Neuronal stem cell (in vitro differentiated cells): ENCODE measurements at regions not wholly inside any gene's neighbourhood (a gene's known extent, or its start where the extent isn't known, plus 50 kb on each side); places are given as distances from the start of the nearest gene placed in this dataset.

Source experiments
- DNase-seq: peaks from one replicate; pipeline ENCODE4 v3.0.0-alpha.2; 2013; ENCODE audit warnings: low spot score
- H2AFZ ChIP-seq: one replicate; pipeline ENCODE4 v1.6.1; 2013; ENCODE audit warnings: mild to moderate bottlenecking, low read length, inconsistent platforms
- H2AK5ac ChIP-seq: 2 replicates; pipeline ENCODE4 v1.6.1; 2013; ENCODE audit warnings: low read depth, mild to moderate bottlenecking, inconsistent platforms, low read length, moderate library complexity, mixed read lengths
- H2BK120ac ChIP-seq: 2 replicates; pipeline ENCODE4 v1.6.1; 2013; ENCODE audit warnings: low read depth, mild to moderate bottlenecking, inconsistent platforms, low read length, moderate library complexity, mixed read lengths
- H2BK12ac ChIP-seq: one replicate; pipeline ENCODE4 v1.6.1; 2013; ENCODE audit warnings: low read length, inconsistent platforms
- H2BK15ac ChIP-seq: 2 replicates; pipeline ENCODE4 v1.6.1; 2013; ENCODE audit warnings: mild to moderate bottlenecking, low read length, inconsistent platforms, mixed read lengths
- H2BK5ac ChIP-seq: one replicate; pipeline ENCODE4 v1.6.1; 2013; ENCODE audit warnings: inconsistent platforms, mild to moderate bottlenecking, low read length, moderate library complexity
- H3K14ac ChIP-seq: one replicate; pipeline ENCODE4 v1.6.1; 2013; ENCODE audit warnings: low read length, inconsistent platforms
- H3K18ac ChIP-seq: 2 replicates; pipeline ENCODE4 v1.6.1; 2013; ENCODE audit warnings: low read length, inconsistent platforms
- H3K23ac ChIP-seq: 2 replicates; pipeline ENCODE4 v1.6.1; 2013; ENCODE audit warnings: low read depth, mild to moderate bottlenecking, mixed read lengths, low read length, inconsistent platforms; ENCODE audit not compliant: poor library complexity
- H3K27ac ChIP-seq: replicated peaks from 3 replicates; pipeline ENCODE4 v1.5.1; 2013; ENCODE audit warnings: low read length, inconsistent platforms
- H3K27me3 ChIP-seq, 3 experiments: 2 replicates each; pipeline ENCODE4 v1.6.1; 2013; ENCODE audit warnings: low read length in 3 of 3, mild to moderate bottlenecking in 2 of 3, inconsistent platforms in 1 of 3, low read depth in 1 of 3, mixed read lengths in 1 of 3, moderate library complexity in 1 of 3; ENCODE audit not compliant: control insufficient read depth in 3 of 3, insufficient read depth in 3 of 3
- H3K36me3 ChIP-seq, 2 donors: replicated peaks in 1 of 2; 2 replicates each; pipeline ENCODE4 v1.6.1; 2013; ENCODE audit warnings: low read length in 2 of 2; ENCODE audit not compliant: control insufficient read depth in 2 of 2, insufficient read depth in 2 of 2
- H3K4ac ChIP-seq: 2 replicates; pipeline ENCODE4 v1.6.1; 2013; ENCODE audit warnings: inconsistent platforms, mild to moderate bottlenecking, low read length, moderate library complexity
- H3K4me1 ChIP-seq, 2 donors: 1 replicate in 1 of 2; 2 replicates in 1 of 2; pipeline ENCODE4 v1.6.1; 2013; ENCODE audit warnings: low read length in 2 of 2, low read depth in 1 of 2; ENCODE audit not compliant: control insufficient read depth in 2 of 2, insufficient read depth in 1 of 2
- H3K4me2 ChIP-seq: one replicate; pipeline ENCODE4 v1.6.1; 2013; ENCODE audit warnings: mild to moderate bottlenecking, low read length, inconsistent platforms; ENCODE audit not compliant: insufficient read depth, poor library complexity, severe bottlenecking
- H3K4me3 ChIP-seq, 2 donors: 2 replicates each; pipeline ENCODE4 v1.5.1; 2013; ENCODE audit warnings: low read length in 2 of 2, mild to moderate bottlenecking in 2 of 2, inconsistent platforms in 1 of 2, moderate library complexity in 1 of 2
- H3K79me1 ChIP-seq: one replicate; pipeline ENCODE4 v1.6.1; 2013; ENCODE audit warnings: low read depth, mild to moderate bottlenecking, inconsistent platforms, low read length, moderate library complexity
- H3K9ac ChIP-seq: one replicate; pipeline ENCODE4 v1.6.1; 2013; ENCODE audit warnings: mild to moderate bottlenecking, low read depth, low read length, inconsistent platforms; ENCODE audit not compliant: poor library complexity
- H3K9me3 ChIP-seq, 2 donors: replicated peaks in 1 of 2; 2 replicates each; pipeline versions ENCODE3 to v1.6.1; 2013; ENCODE audit warnings: low read length in 2 of 2, mild to moderate bottlenecking in 2 of 2, inconsistent platforms in 1 of 2, low read depth in 1 of 2, mixed read lengths in 1 of 2, moderate library complexity in 1 of 2; ENCODE audit not compliant: control insufficient read depth in 2 of 2, insufficient read depth in 1 of 2
- H4K8ac ChIP-seq: one replicate; pipeline ENCODE4 v1.6.1; 2013; ENCODE audit warnings: low read depth, mild to moderate bottlenecking, inconsistent platforms, low read length, moderate library complexity
- H4K91ac ChIP-seq: one replicate; pipeline ENCODE4 v1.6.1; 2013; ENCODE audit warnings: low read length, low read depth, mild to moderate bottlenecking, inconsistent platforms; ENCODE audit not compliant: poor library complexity
- WGBS, 2 donors: extraction: QIAGEN DNeasy Blood & Tissue Kit; methylation state at CpG; one replicate each; pipeline ENCODE4 v1.1.7; 2013; ENCODE audit warnings: missing lambda C conversion rate in 2 of 2, mixed read lengths in 1 of 2; ENCODE audit not compliant: insufficient read length in 2 of 2, insufficient replicate concordance in 1 of 2; ENCODE audit errors: extremely low coverage in 2 of 2; 5-methylcytosine and 5-hydroxymethylcytosine counted together

GRCh38 chr11:10993640-10994039 lies 135.8 kb upstream of the ZBED5 start:
- H2AFZ ChIP-seq = no peak overlapping the region
- H4K91ac ChIP-seq = no peak overlapping the region
- no peak overlapping the region for H2BK15ac ChIP-seq
- no peaks in the 10 kb centered on the region for H3K4me1 ChIP-seq
- H3K4ac ChIP-seq = no peak overlapping the region
- no peaks in the 10 kb centered on the region for H3K79me1 ChIP-seq
- H3K14ac ChIP-seq = no peak overlapping the region
- no peaks in the 10 kb centered on the region for H3K36me3 ChIP-seq
- H3K9ac ChIP-seq = no peak overlapping the region
- H2AK5ac ChIP-seq = no peak overlapping the region
- no peak overlapping the region for H4K8ac ChIP-seq
- H2BK120ac ChIP-seq = no peak overlapping the region
- H3K23ac ChIP-seq = no peak overlapping the region
- H3K4me3 ChIP-seq = no peak overlapping the region
- no peak overlapping the region for H3K27ac ChIP-seq
- peaks cover 0 to 4% (median 0%) of the 10 kb centered on the region in 3 experiments for H3K27me3 ChIP-seq
- H3K18ac ChIP-seq = no peak overlapping the region
- no peak overlapping the region for H2BK12ac ChIP-seq
- no peak overlapping the region for H2BK5ac ChIP-seq
- WGBS, 2 donors = no CpG with 5 or more reads among the region's 5 CpGs
- no peak overlapping the region for H3K4me2 ChIP-seq
- peaks cover 0 to 2% of the 10 kb centered on the region in 2 donors for H3K9me3 ChIP-seq
- no peak for DNase-seq

- Histone ChIP-seq H2BK5ac (no peak overlapping the region), H4K91ac (no peak overlapping the region), H3K4me2 (no peak overlapping the region), H3K79me1 (no peaks in the 10 kb centered on the region), H3K9ac (no peak overlapping the region), H3K27ac (no peak overlapping the region), H3K4ac (no peak overlapping the region), H2AK5ac (no peak overlapping the region), H2BK120ac (no peak overlapping the region), H3K4me3 (no peak overlapping the region), H3K27me3 (peaks cover 0 to 4% (median 0%) of the 10 kb centered on the region in 3 experiments), H3K14ac (no peak overlapping the region), H2BK15ac (no peak overlapping the region), H3K36me3 (no peaks in the 10 kb centered on the region), H3K9me3 (peaks cover 0 to 2% of the 10 kb centered on the region in 2 donors), H4K8ac (no peak overlapping the region), H3K23ac (no peak overlapping the region), H2AFZ (no peak overlapping the region), H2BK12ac (no peak overlapping the region), H3K4me1 (no peaks in the 10 kb centered on the region), H3K18ac (no peak overlapping the region)
- no peak for DNase-seq
- WGBS, 2 donors = no CpG with 5 or more reads among the region's 3 CpGs
These were observed 135.3 kb upstream of the ZBED5 start for GRCh38 chr11:10993186-10993585.

- H3K23ac ChIP-seq = no peak overlapping the region
- no peaks in the 10 kb centered on the region for H3K27me3 ChIP-seq
- no CpG with 5 or more reads among the region's 4 CpGs for WGBS, 2 donors
- no peak overlapping the region for H4K8ac ChIP-seq
- no peak for DNase-seq
- H3K27ac ChIP-seq = no peak overlapping the region
- H2BK120ac ChIP-seq = no peak overlapping the region
- H3K4me1 ChIP-seq = peaks cover 0 to 1% of the 10 kb centered on the region in 2 donors
- H3K14ac ChIP-seq = no peak overlapping the region
- H3K9me3 ChIP-seq = peaks cover 0 to 2% of the 10 kb centered on the region in 2 donors
- no peak overlapping the region for H2BK5ac ChIP-seq
- H2AFZ ChIP-seq = no peak overlapping the region
- H4K91ac ChIP-seq = no peak overlapping the region
- no peak overlapping the region for H2BK15ac ChIP-seq
- no peaks in the 10 kb centered on the region for H3K79me1 ChIP-seq
- H3K4me3 ChIP-seq = no peak overlapping the region
- H3K36me3 ChIP-seq = no peaks in the 10 kb centered on the region
- no peak overlapping the region for H2BK12ac ChIP-seq
- H3K9ac ChIP-seq = no peak overlapping the region
- no peak overlapping the region for H3K4me2 ChIP-seq
- no peak overlapping the region for H3K18ac ChIP-seq
- H2AK5ac ChIP-seq = no peak overlapping the region
- no peak overlapping the region for H3K4ac ChIP-seq
These were observed 133.5 kb upstream of the ZBED5 start for GRCh38 chr11:10991393-10991792.

- Histone ChIP-seq H2BK5ac (no peak overlapping the region), H3K27me3 (no peaks in the 10 kb centered on the region), H3K18ac (no peak overlapping the region), H3K14ac (no peak overlapping the region), H2BK15ac (no peak overlapping the region), H3K36me3 (no peaks in the 10 kb centered on the region), H3K4me2 (no peak overlapping the region), H3K4ac (no peak overlapping the region), H3K4me3 (no peak overlapping the region), H3K4me1 (peaks cover 0 to 1% of the 10 kb centered on the region in 2 donors), H2BK120ac (no peak overlapping the region), H2AFZ (no peak overlapping the region), H3K23ac (no peak overlapping the region), H3K9ac (no peak overlapping the region), H4K8ac (no peak overlapping the region), H3K79me1 (no peaks in the 10 kb centered on the region), H2AK5ac (no peak overlapping the region), H3K27ac (no peak overlapping the region), H3K9me3 (peaks cover 0 to 2% of the 10 kb centered on the region in 2 donors), H2BK12ac (no peak overlapping the region), H4K91ac (no peak overlapping the region)
- DNase-seq = no peak
- WGBS, 2 donors = no CpG with 5 or more reads among the region's 3 CpGs
These were observed 132.9 kb upstream of the ZBED5 start for GRCh38 chr11:10990637-10991193.
